ENCODE measurements at regions not wholly inside any gene's neighbourhood (a gene's known extent, or its start where the extent isn't known, plus 50 kb on each side); places are given as distances from the start of the nearest gene placed in this dataset.
"Not testable (repeated sequence)": the region's sequence is repeated elsewhere in the genome, so short reads cannot be mapped to it uniquely, and the experiment has no call there.

- ChIA-PET POLR2A (no interaction called here), CTCF (no interaction called here)
- H3K4me3 ChIP-seq (ENCODE audit: low read depth, low read length): no peak overlapping the region
- no peak for TF ChIP-seq CTCF (IDR thresholded peaks at IDR 0.05; ENCODE audit: insufficient read depth, low read length, missing control alignments)
- no peak for DNase-seq (ENCODE audit: low read depth, low spot score)
Observed at GRCh38 chr6:113776998-113777397, 80.1 kb upstream of the MARCKS start.

- POLR2A ChIA-PET: no interaction called here
- no peak for DNase-seq (ENCODE audit: low read depth, low spot score)
Observed at GRCh38 chr6:113777601-113778000, 79.5 kb upstream of the MARCKS start.

GRCh38 chr6:113779656-113780055, 77.5 kb upstream of the MARCKS start:
- TF ChIP-seq CTCF (IDR thresholded peaks at IDR 0.05; ENCODE audit: insufficient read depth, low read length, missing control alignments): no peak
- no peak overlapping the region for H3K4me3 ChIP-seq (ENCODE audit: low read depth, low read length)
- no peak for DNase-seq (ENCODE audit: low read depth, low spot score)
- ChIA-PET POLR2A (no interaction called here), CTCF (no interaction called here)

More at GRCh38 chr6:113777601-113778000, 79.5 kb upstream of the MARCKS start:
- CTCF ChIA-PET: no interaction called here
- H3K4me3 ChIP-seq (ENCODE audit: low read depth, low read length): no peak overlapping the region
- TF ChIP-seq CTCF (IDR thresholded peaks at IDR 0.05; ENCODE audit: insufficient read depth, low read length, missing control alignments): no peak

- ChIA-PET CTCF (no interaction called here), POLR2A (no interaction called here)
- no peak for DNase-seq (ENCODE audit: low read depth, low spot score)
Observed at GRCh38 chr6:113782636-113783035, 74.5 kb upstream of the MARCKS start.

GRCh38 chr6:113786168-113786567, 71.0 kb upstream of the MARCKS start:
- no peak for TF ChIP-seq CTCF (IDR thresholded peaks at IDR 0.05; ENCODE audit: insufficient read depth, low read length, missing control alignments)
- no peak overlapping the region for H3K4me3 ChIP-seq (ENCODE audit: low read depth, low read length)
- ChIA-PET CTCF (interaction anchor here (0.7 kb wide), 1 partner anchor 10 kb away, joined by 3 read pairs; no protein-coding TSS in a partner anchor), POLR2A (no interaction called here)
- DNase-seq (ENCODE audit: low read depth, low spot score): no peak

More at GRCh38 chr6:113782636-113783035, 74.5 kb upstream of the MARCKS start:
- no peak for TF ChIP-seq CTCF (IDR thresholded peaks at IDR 0.05; ENCODE audit: insufficient read depth, low read length, missing control alignments)
- no peak overlapping the region for H3K4me3 ChIP-seq (ENCODE audit: low read depth, low read length)

- TF ChIP-seq CTCF (IDR thresholded peaks at IDR 0.05; ENCODE audit: insufficient read depth, low read length, missing control alignments): no peak
- H3K4me3 ChIP-seq (ENCODE audit: low read depth, low read length): no peak overlapping the region
- ChIA-PET CTCF (no interaction called here), POLR2A (no interaction called here)
- no peak for DNase-seq (ENCODE audit: low read depth, low spot score)
Observed at GRCh38 chr6:113788586-113788985, 68.6 kb upstream of the MARCKS start.

- CTCF ChIA-PET; DNase-seq (ENCODE audit: low read depth, low spot score): not testable (repeated sequence)
Observed at GRCh38 chr6:113791225-113791624, 65.9 kb upstream of the MARCKS start.

GRCh38 chr6:113795371-113795770, 61.8 kb upstream of the MARCKS start:
- CTCF ChIA-PET: interaction anchor here (0.9 kb wide), 1 partner anchor 9 kb away, joined by 3 read pairs; no protein-coding TSS in a partner anchor
- H3K4me3 ChIP-seq (ENCODE audit: low read depth, low read length); DNase-seq (ENCODE audit: low read depth, low spot score); POLR2A ChIA-PET: not testable (repeated sequence)

More at GRCh38 chr6:113791225-113791624, 65.9 kb upstream of the MARCKS start:
- H3K4me3 ChIP-seq (ENCODE audit: low read depth, low read length); POLR2A ChIA-PET: not testable (repeated sequence)
